ENCODE measurements at regions not wholly inside any gene's neighbourhood (a gene's known extent, or its start where the extent isn't known, plus 50 kb on each side); places are given as distances from the start of the nearest gene placed in this dataset.

- no peak for TF ChIP-seq CTCF (IDR thresholded peaks at IDR 0.05)
- TF ChIP-seq EZH2 (IDR thresholded peaks at IDR 0.05), result no peak
- TF ChIP-seq EZH2phosphoT487 (IDR thresholded peaks at IDR 0.05), result no peak
- Mint-ChIP-seq H3K9me3 (peaks cover 14% of the 10 kb centered on the region), H3K27ac (no peak overlapping the region), H3K36me3 (peaks cover 6% of the 10 kb centered on the region), H3K4me1 (no peaks in the 10 kb centered on the region), H3K4me3 (no peak overlapping the region), H3K27me3 (ENCODE audit: insufficient read depth, low read depth) (peaks cover 4% of the 10 kb centered on the region)
- Histone ChIP-seq H3K4me3 (no peak overlapping the region), H3K4me2 (no peak overlapping the region), H4K20me1 (ENCODE audit: low read depth) (no peaks in the 10 kb centered on the region), H3F3A (ENCODE audit: low read depth) (no peaks in the 10 kb centered on the region), H2AFZ (replicated peaks) (no peak overlapping the region), H3K36me3 (no peaks in the 10 kb centered on the region), H3K9ac (no peak overlapping the region), H3K27me3 (no peaks in the 10 kb centered on the region), H3K9me3 (ENCODE audit: low read depth) (peaks cover 7% of the 10 kb centered on the region), H3K27ac (no peak overlapping the region), H3K4me1 (no peaks in the 10 kb centered on the region), H3K79me2 (ENCODE audit: low read depth) (no peaks in the 10 kb centered on the region)
- no peak for DNase-seq (ENCODE audit: low spot score)
Observed at GRCh38 chr1:219316066-219316465, 142.4 kb downstream of the LYPLAL1 start.

GRCh38 chr1:219313961-219314360 lies 140.3 kb downstream of the LYPLAL1 start:
- H3K27me3 Mint-ChIP-seq (ENCODE audit: insufficient read depth, low read depth), result peaks cover 4% of the 10 kb centered on the region

GRCh38 chr1:219312967-219313366 lies 139.3 kb downstream of the LYPLAL1 start:
- no peak overlapping the region for H3K4me3 Mint-ChIP-seq
- no peak overlapping the region for H3K4me2 ChIP-seq
- DNase-seq (ENCODE audit: low spot score), result no peak
- no peak overlapping the region for H3K27ac Mint-ChIP-seq
- H3K4me1 ChIP-seq, result no peaks in the 10 kb centered on the region
- H3K36me3 Mint-ChIP-seq, result peaks cover 7% of the 10 kb centered on the region
- H3K9ac ChIP-seq, result no peak overlapping the region
- no peaks in the 10 kb centered on the region for H3K4me1 Mint-ChIP-seq
- no peaks in the 10 kb centered on the region for H3K27me3 ChIP-seq
- H3K79me2 ChIP-seq (ENCODE audit: low read depth), result no peaks in the 10 kb centered on the region
- peaks cover 16% of the 10 kb centered on the region for H3K9me3 Mint-ChIP-seq
- peaks cover 4% of the 10 kb centered on the region for H3K27me3 Mint-ChIP-seq (ENCODE audit: insufficient read depth, low read depth)
- no peaks in the 10 kb centered on the region for H3K36me3 ChIP-seq
- no peak overlapping the region for H3K27ac ChIP-seq
- no peak overlapping the region for H2AFZ ChIP-seq (replicated peaks)
- TF ChIP-seq EZH2 (IDR thresholded peaks at IDR 0.05) (no peak), CTCF (IDR thresholded peaks at IDR 0.05) (no peak), EZH2phosphoT487 (IDR thresholded peaks at IDR 0.05) (no peak)
- no peaks in the 10 kb centered on the region for H3F3A ChIP-seq (ENCODE audit: low read depth)
- no peak overlapping the region for H3K4me3 ChIP-seq
- no peaks in the 10 kb centered on the region for H4K20me1 ChIP-seq (ENCODE audit: low read depth)
- peaks cover 7% of the 10 kb centered on the region for H3K9me3 ChIP-seq (ENCODE audit: low read depth)

More at GRCh38 chr1:219313961-219314360, 140.3 kb downstream of the LYPLAL1 start:
- no peaks in the 10 kb centered on the region for H3K36me3 ChIP-seq
- peaks cover 7% of the 10 kb centered on the region for H3K9me3 ChIP-seq (ENCODE audit: low read depth)
- H4K20me1 ChIP-seq (ENCODE audit: low read depth), result no peaks in the 10 kb centered on the region
- Mint-ChIP-seq H3K4me3 (no peak overlapping the region), H3K9me3 (peaks cover 14% of the 10 kb centered on the region), H3K36me3 (peaks cover 6% of the 10 kb centered on the region), H3K27ac (no peak overlapping the region), H3K4me1 (no peaks in the 10 kb centered on the region)
- no peaks in the 10 kb centered on the region for H3K79me2 ChIP-seq (ENCODE audit: low read depth)
- no peak overlapping the region for H3K27ac ChIP-seq
- H2AFZ ChIP-seq (replicated peaks), result no peak overlapping the region
- H3K9ac ChIP-seq, result no peak overlapping the region
- DNase-seq (ENCODE audit: low spot score), result no peak
- H3K27me3 ChIP-seq, result no peaks in the 10 kb centered on the region
- no peak overlapping the region for H3K4me2 ChIP-seq
- H3K4me3 ChIP-seq, result no peak overlapping the region
- no peaks in the 10 kb centered on the region for H3K4me1 ChIP-seq
- TF ChIP-seq CTCF (IDR thresholded peaks at IDR 0.05), result no peak
- no peak for TF ChIP-seq EZH2phosphoT487 (IDR thresholded peaks at IDR 0.05)
- TF ChIP-seq EZH2 (IDR thresholded peaks at IDR 0.05), result no peak
- H3F3A ChIP-seq (ENCODE audit: low read depth), result no peaks in the 10 kb centered on the region

Measured in neural progenitor cell (in vitro differentiated cells).